Left colon (tissue), 2 donors: ENCODE measurements at regions not wholly inside any gene's neighbourhood (a gene's known extent, or its start where the extent isn't known, plus 50 kb on each side); places are given as distances from the start of the nearest gene placed in this dataset.

Experiments used
- ATAC-seq: fragments of 200-7000 bp; cut with Tn5 transposase; one replicate; pipeline ENCODE4 v1.9.1; 2020; ENCODE audit warnings: mild to moderate bottlenecking, moderate library complexity
- DNase-seq, 2 donors: peaks; one replicate each; pipeline ENCODE4 v3.0.0-alpha.2; 2020
- intact Hi-C, 2 donors: fragments of 100-400 bp; cut with DNase I in 1 of 2; cut with micrococcal nuclease in 1 of 2; formaldehyde crosslinking; loops; one replicate each; pipeline versions ENCODE4 v1.11.2 to v1.14.0; 2022; cut with DNase I, micrococcal nuclease
- donor health status: DM: no; HTN: no; CAD: no.
- donor health status: DM: yes; HTN: yes; CAD: no.

- DNase-seq (no peak), ATAC-seq (no peak)
- intact Hi-C loops: no loop called here
Observed at GRCh38 chr5:128591598-128592455, 53.8 kb upstream of the FBN2 start.

GRCh38 chr5:128596071-128596470, 58.0 kb upstream of the FBN2 start:
- DNase-seq (no peak), ATAC-seq (no peak)
- intact Hi-C loops: no loop called here

GRCh38 chr5:128597156-128597555, 59.1 kb upstream of the FBN2 start:
- intact Hi-C loops: no loop called here
- DNase-seq (no peak), ATAC-seq (no peak)

- no peak for DNase-seq
- ATAC-seq: no peak
- intact Hi-C loops: no loop called here
Observed at GRCh38 chr5:128613128-128613527, 75.1 kb upstream of the FBN2 start.

- no peak for ATAC-seq
Observed at GRCh38 chr5:128613766-128614165, 75.7 kb upstream of the FBN2 start.

GRCh38 chr5:128615578-128615977, 77.5 kb upstream of the FBN2 start:
- ATAC-seq (no peak), DNase-seq (no peak)
- intact Hi-C loops: no loop called here

More at GRCh38 chr5:128613766-128614165, 75.7 kb upstream of the FBN2 start:
- no peak for DNase-seq
- intact Hi-C loops: no loop called here

GRCh38 chr5:128626536-128627090, 88.6 kb upstream of the FBN2 start:
- intact Hi-C loops: no loop called here
- no peak for DNase-seq
- no peak for ATAC-seq

GRCh38 chr5:128627939-128628338, 89.9 kb upstream of the FBN2 start:
- ATAC-seq (no peak), DNase-seq (no peak)
- intact Hi-C loops: no loop called here

- intact Hi-C loops: no loop called here
- DNase-seq (no peak), ATAC-seq (no peak)
Observed at GRCh38 chr5:128629157-128629556, 91.1 kb upstream of the FBN2 start.

GRCh38 chr5:128630121-128630520, 92.1 kb upstream of the FBN2 start:
- intact Hi-C loops: no loop called here
- ATAC-seq (no peak), DNase-seq (no peak)

- intact Hi-C loops: no loop called here
Observed at GRCh38 chr5:128631771-128632170, 93.7 kb upstream of the FBN2 start.

GRCh38 chr5:128632264-128632663, 94.2 kb upstream of the FBN2 start:
- DNase-seq (no peak), ATAC-seq (no peak)
- intact Hi-C loops: no loop called here

More at GRCh38 chr5:128631771-128632170, 93.7 kb upstream of the FBN2 start:
- ATAC-seq (no peak), DNase-seq (no peak)

GRCh38 chr5:128633901-128634300, 95.9 kb upstream of the FBN2 start:
- ATAC-seq: no peak
- intact Hi-C loops: no loop called here
- no peak for DNase-seq

- intact Hi-C loops: no loop called here
- ATAC-seq (no peak), DNase-seq (no peak)
Observed at GRCh38 chr5:128635379-128635778, 97.3 kb upstream of the FBN2 start.

GRCh38 chr5:128636361-128636760, 98.3 kb upstream of the FBN2 start:
- intact Hi-C loops: no loop called here
- ATAC-seq: no peak
- DNase-seq: no peak

- intact Hi-C loops: no loop called here
- ATAC-seq (no peak), DNase-seq (no peak)
Observed at GRCh38 chr5:128637031-128637430, 99.0 kb upstream of the FBN2 start.

GRCh38 chr5:128641861-128642260, 103.8 kb upstream of the FBN2 start:
- no peak for DNase-seq
- ATAC-seq: no peak
- intact Hi-C loops: no loop called here

GRCh38 chr5:128644863-128645262, 106.8 kb upstream of the FBN2 start:
- no peak for DNase-seq
- ATAC-seq: no peak
- intact Hi-C loops: no loop called here

- ATAC-seq (no peak), DNase-seq (no peak)
- intact Hi-C loops: no loop called here
Observed at GRCh38 chr5:128645581-128645980, 107.5 kb upstream of the FBN2 start.

GRCh38 chr5:128646176-128646575, 108.1 kb upstream of the FBN2 start:
- ATAC-seq (no peak), DNase-seq (no peak)
- intact Hi-C loops: no loop called here

GRCh38 chr5:128649192-128649591, 111.1 kb upstream of the FBN2 start:
- no peak for ATAC-seq
- intact Hi-C loops: no loop called here
- DNase-seq: no peak
